Liver (tissue), 8 donors: ENCODE measurements at regions not wholly inside any gene's neighbourhood (a gene's known extent, or its start where the extent isn't known, plus 50 kb on each side); places are given as distances from the start of the nearest gene placed in this dataset.

Experiments used
- DNase-seq: peaks from one replicate; pipeline ENCODE4 v3.0.0-alpha.2; 2017; ENCODE audit warnings: low spot score
- H3K27ac ChIP-seq, 2 donors: one replicate each; pipeline ENCODE4 v1.7.0; 2013; ENCODE audit warnings: inconsistent platforms in 2 of 2, low read length in 2 of 2, control low read depth in 1 of 2, low read depth in 1 of 2, mild to moderate bottlenecking in 1 of 2
- H3K27me3 ChIP-seq, 4 donors: one replicate each; pipeline versions ENCODE4 v1.6.1 to v1.7.0; 2013; ENCODE audit warnings: low read length in 3 of 4, inconsistent platforms in 1 of 4, mild to moderate bottlenecking in 1 of 4, moderate library complexity in 1 of 4; ENCODE audit not compliant: control insufficient read depth in 4 of 4, insufficient read depth in 4 of 4
- H3K36me3 ChIP-seq, 4 donors: one replicate each; pipeline versions ENCODE4 v1.6.1 to v1.7.0; 2013; ENCODE audit warnings: low read length in 3 of 4, mild to moderate bottlenecking in 3 of 4, low read depth in 1 of 4, moderate library complexity in 1 of 4; ENCODE audit not compliant: control insufficient read depth in 4 of 4, insufficient read depth in 3 of 4
- H3K4me1 ChIP-seq, 4 donors: one replicate each; pipeline versions ENCODE4 v1.6.1 to v1.7.0; 2013; ENCODE audit warnings: low read length in 3 of 4, mild to moderate bottlenecking in 3 of 4, moderate library complexity in 1 of 4; ENCODE audit not compliant: control insufficient read depth in 4 of 4, insufficient read depth in 4 of 4
- H3K4me3 ChIP-seq, 3 donors: one replicate each; pipeline versions ENCODE4 v1.6.1 to v1.7.0; 2013; ENCODE audit warnings: low read length in 3 of 3, control low read depth in 1 of 3, low read depth in 1 of 3, mild to moderate bottlenecking in 1 of 3
- H3K9ac ChIP-seq, 2 donors: one replicate each; pipeline ENCODE4 v1.7.0; 2013; ENCODE audit warnings: low read length in 2 of 2, mild to moderate bottlenecking in 2 of 2, moderate library complexity in 2 of 2, control low read depth in 1 of 2, low read depth in 1 of 2
- H3K9me3 ChIP-seq, 4 donors: one replicate each; pipeline versions ENCODE4 v1.6.1 to v1.7.0; 2013; ENCODE audit warnings: low read length in 3 of 4; ENCODE audit not compliant: control insufficient read depth in 4 of 4
- CTCF ChIP-seq: fragments of 150-350 bp; IDR thresholded peaks from 2 replicates; pipeline ENCODE4 v1.5.1; 2017; ENCODE audit warnings: improper control_type of control experiment, low read depth, low read length; ENCODE audit not compliant: missing input control
- EGR1 ChIP-seq, 2 donors: IDR thresholded peaks; 2 replicates each; pipeline ENCODE4 v1.6.1; 2016 to 2018; ENCODE audit warnings: antibody characterized with exemption in 2 of 2, low read depth in 2 of 2
- FOXA1 ChIP-seq: IDR thresholded peaks from 2 replicates; pipeline ENCODE4 v1.6.1; 2016; ENCODE audit warnings: antibody characterized with exemption
- FOXA2 ChIP-seq: IDR thresholded peaks from 2 replicates; pipeline ENCODE4 v1.6.1; 2016; ENCODE audit warnings: antibody characterized with exemption
- HNF4A ChIP-seq, 2 donors: conservative IDR thresholded peaks; 2 replicates each; pipeline ENCODE4 v1.6.1; 2016; ENCODE audit warnings: antibody characterized with exemption in 2 of 2, mild to moderate bottlenecking in 2 of 2
- HNF4G ChIP-seq: IDR thresholded peaks from 2 replicates; pipeline ENCODE4 v1.6.1; 2016; ENCODE audit warnings: antibody characterized with exemption
- JUND ChIP-seq, 2 donors: IDR thresholded peaks; 2 replicates each; pipeline ENCODE4 v1.6.1; 2016; ENCODE audit warnings: antibody characterized with exemption in 2 of 2
- MAX ChIP-seq: IDR thresholded peaks from 2 replicates; pipeline ENCODE4 v1.6.1; 2016; ENCODE audit warnings: antibody characterized with exemption
- NR2F2 ChIP-seq: IDR thresholded peaks from 2 replicates; pipeline ENCODE4 v1.6.1; 2016; ENCODE audit warnings: antibody characterized with exemption
- RAD21 ChIP-seq, 2 donors: IDR thresholded peaks; 2 replicates each; pipeline ENCODE4 v1.6.1; 2016; ENCODE audit warnings: antibody characterized with exemption in 2 of 2, mild to moderate bottlenecking in 2 of 2
- REST ChIP-seq: IDR thresholded peaks from 2 replicates; pipeline ENCODE4 v1.6.1; 2016; ENCODE audit warnings: antibody characterized with exemption, mild to moderate bottlenecking
- SP1 ChIP-seq: IDR thresholded peaks from 2 replicates; pipeline ENCODE4 v1.6.1; 2018; ENCODE audit warnings: antibody characterized with exemption, mild to moderate bottlenecking
- TAF1 ChIP-seq: conservative IDR thresholded peaks from 2 replicates; pipeline ENCODE4 v1.6.1; 2016; ENCODE audit warnings: antibody characterized with exemption, mild to moderate bottlenecking
- YY1 ChIP-seq: IDR thresholded peaks from 2 replicates; pipeline ENCODE4 v1.6.1; 2016; ENCODE audit warnings: antibody characterized with exemption, mild to moderate bottlenecking
- ZBTB33 ChIP-seq: IDR thresholded peaks from 2 replicates; pipeline ENCODE4 v1.6.1; 2016; ENCODE audit warnings: antibody characterized with exemption
- WGBS: extraction: QIAGEN DNeasy Blood & Tissue Kit; methylation state at CpG from one replicate; pipeline ENCODE4 v1.1.7; 2013; 5-methylcytosine and 5-hydroxymethylcytosine counted together
- TF ChIP-seq, protein P1 (sequence below): IDR thresholded peaks from 2 replicates; pipeline ENCODE4 v1.6.1; 2016; ENCODE audit warnings: antibody characterized with exemption
- donor health status: healthy.
- donor health status: healthy.
- donor health status: healthy.
- donor health status: healthy.
- donor health status: healthy.

GRCh38 chr20:39213476-39214145 is 251.5 kb downstream of the DHX35 start:
- H3K27ac ChIP-seq, result no peak overlapping the region
- H3K9me3 ChIP-seq, result no peaks in the 10 kb centered on the region
- no peak for DNase-seq
- peaks cover 0 to 11% (median 4%) of the 10 kb centered on the region in 4 donors for H3K4me1 ChIP-seq
- TF ChIP-seq NR2F2 (no peak), MAX (no peak), FOXA2 (no peak), JUND (IDR thresholded peaks at IDR 0.05) (no peak), REST (no peak), FOXA1 (no peak), HNF4A (conservative IDR thresholded peaks at IDR 0.05) (no peak), HNF4G (no peak), CTCF (no peak), SP1 (no peak), ZBTB33 (no peak), EGR1 (IDR thresholded peaks at IDR 0.05; ENCODE audit: low read depth in 2 of 2) (no peak)
- TF ChIP-seq, protein P1, sequence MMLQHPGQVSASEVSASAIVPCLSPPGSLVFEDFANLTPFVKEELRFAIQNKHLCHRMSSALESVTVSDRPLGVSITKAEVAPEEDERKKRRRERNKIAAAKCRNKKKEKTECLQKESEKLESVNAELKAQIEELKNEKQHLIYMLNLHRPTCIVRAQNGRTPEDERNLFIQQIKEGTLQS, result no peak
- no peaks in the 10 kb centered on the region for H3K27me3 ChIP-seq
- no peaks in the 10 kb centered on the region for H3K36me3 ChIP-seq
- 92% methylated on average over 3 of the region's 3 CpGs for WGBS
- no peak overlapping the region for H3K4me3 ChIP-seq
- no peak overlapping the region for H3K9ac ChIP-seq

DNA sequence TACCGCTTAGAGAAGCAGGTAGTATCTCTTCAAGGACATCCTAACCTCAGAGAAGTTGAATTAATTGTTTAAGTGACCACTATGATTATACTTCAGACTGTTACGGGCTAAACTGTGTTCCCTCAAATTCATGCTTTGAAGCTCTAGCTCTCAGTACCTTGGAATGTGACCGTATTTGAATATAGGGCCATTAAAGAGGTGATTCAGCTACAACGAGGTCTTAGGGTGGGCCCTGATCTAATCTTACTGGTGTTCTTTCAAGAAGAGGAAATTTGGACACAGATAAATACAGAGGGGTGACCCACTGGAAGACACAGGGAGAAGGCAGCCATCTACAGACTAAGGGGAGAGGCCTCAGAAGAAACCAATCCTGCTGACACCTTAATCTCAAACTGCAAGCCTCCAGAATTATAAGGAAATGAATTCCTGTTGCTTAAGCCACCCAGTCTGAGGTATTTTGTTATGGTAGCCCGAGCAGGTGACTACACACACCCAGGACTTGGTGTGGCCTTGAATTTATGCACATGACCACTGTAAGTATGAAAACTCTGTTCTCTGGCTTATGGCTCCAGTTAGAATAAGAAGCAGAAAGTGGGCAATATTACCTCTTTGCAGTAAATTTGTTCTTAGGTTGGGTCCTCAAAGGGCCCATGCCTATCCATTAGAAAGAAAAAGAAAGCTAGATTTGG is 249.1 kb downstream of the DHX35 start:
- no peaks in the 10 kb centered on the region for H3K9me3 ChIP-seq
- H3K9ac ChIP-seq, result no peak overlapping the region
- WGBS, result 80% methylated on average over 5 of the region's 5 CpGs
- no peaks in the 10 kb centered on the region for H3K27me3 ChIP-seq
- no peak overlapping the region for H3K27ac ChIP-seq
- peaks cover 4 to 30% (median 18%) of the 10 kb centered on the region in 4 donors for H3K4me1 ChIP-seq
- H3K4me3 ChIP-seq, result no peak overlapping the region
- DNase-seq, result no peak
- no peaks in the 10 kb centered on the region for H3K36me3 ChIP-seq
- TF ChIP-seq HNF4G (no peak), ZBTB33 (no peak), HNF4A (conservative IDR thresholded peaks at IDR 0.05) (no peak), FOXA2 (no peak), EGR1 (IDR thresholded peaks at IDR 0.05; ENCODE audit: low read depth in 2 of 2) (no peak), FOXA1 (no peak), SP1 (no peak), YY1 (no peak), JUND (IDR thresholded peaks at IDR 0.05) (no peak), MAX (no peak), TAF1 (no peak), RAD21 (IDR thresholded peaks at IDR 0.05) (no peak), CTCF (no peak), NR2F2 (no peak)
